ENCODE measurements at regions not wholly inside any gene's neighbourhood (a gene's known extent, or its start where the extent isn't known, plus 50 kb on each side); places are given as distances from the start of the nearest gene placed in this dataset.
A peak's percentile ranks its signal among the peaks of the same experiment; 100 is the strongest.

DNA sequence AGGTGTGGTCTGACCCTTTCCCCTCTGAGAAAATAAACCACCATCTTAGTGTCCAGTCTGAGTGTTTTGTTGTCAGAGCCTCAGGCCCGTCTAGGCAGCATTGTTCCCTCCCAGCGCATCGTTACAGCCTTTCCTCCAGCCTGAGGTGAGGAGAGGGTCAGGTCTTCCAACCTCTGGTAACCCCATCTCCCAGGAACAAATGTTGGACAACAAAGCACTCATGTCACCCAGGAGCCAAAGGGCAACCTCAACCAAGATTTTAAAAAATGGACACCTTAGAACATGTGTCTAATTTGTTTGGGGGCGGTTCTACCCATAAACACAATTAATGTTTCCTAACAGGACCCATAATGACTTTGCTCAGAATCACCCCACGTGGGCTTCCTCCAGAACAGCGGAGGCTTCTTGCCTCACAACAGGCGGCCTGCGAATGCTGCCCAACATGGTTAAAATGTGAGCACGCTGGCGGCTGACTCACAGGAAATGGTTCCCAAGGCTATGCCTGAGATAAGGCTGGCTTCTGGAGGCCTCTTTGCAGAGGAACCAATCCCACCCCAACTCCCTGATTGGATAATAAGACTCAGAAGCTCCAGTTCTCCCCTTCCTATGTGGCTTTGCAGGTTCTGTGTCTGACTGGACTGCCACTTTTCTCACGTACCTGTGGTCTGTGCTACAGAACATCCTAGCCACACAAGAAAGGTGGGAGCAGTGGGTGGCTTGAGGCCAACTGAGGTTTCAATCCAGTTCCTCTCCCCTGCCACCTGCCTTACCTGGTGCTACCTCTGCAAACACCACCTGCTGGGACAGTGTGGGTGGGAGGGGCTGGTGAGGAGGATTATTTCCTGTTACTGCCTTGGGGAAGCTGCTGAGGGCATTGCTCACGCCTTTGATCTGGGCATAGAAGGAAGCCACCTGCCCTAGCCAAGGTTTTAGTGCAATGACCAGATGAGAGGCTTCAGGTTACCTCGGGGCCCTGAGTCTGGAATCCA lies 108.8 kb downstream of the B3GNT2 start:
- Histone ChIP-seq H3K4me1 (ENCODE audit: control insufficient read depth, insufficient read depth, low read length) (peaks cover 55% of the 10 kb centered on the region), H3K9ac (ENCODE audit: low read length) (no peak overlapping the region), H3K27me3 (ENCODE audit: control insufficient read depth, insufficient read depth, low read length) (no peaks in the 10 kb centered on the region)

DNA sequence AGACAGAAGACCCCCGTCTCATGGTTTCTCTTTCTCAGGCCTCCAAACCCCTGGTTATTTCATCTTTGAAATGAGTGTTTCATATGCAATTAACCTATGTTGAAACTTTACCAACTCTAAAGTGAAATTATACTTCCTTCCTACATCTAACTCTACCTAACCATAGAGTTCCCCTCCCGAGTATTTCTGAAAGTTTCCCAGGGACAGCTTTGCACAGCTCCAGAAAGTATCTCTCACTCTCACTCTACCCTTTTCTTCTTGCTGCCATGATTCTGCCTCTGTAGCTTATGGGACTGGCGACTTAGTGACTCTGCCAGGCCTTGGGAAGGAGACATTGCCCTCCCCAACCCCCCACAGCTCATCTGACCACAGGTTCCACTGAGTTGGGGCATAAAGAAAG lies 107.9 kb downstream of the B3GNT2 start:
- H3K27me3 ChIP-seq (ENCODE audit: control insufficient read depth, insufficient read depth, low read length): no peaks in the 10 kb centered on the region
- H3K9me3 ChIP-seq (ENCODE audit: control insufficient read depth, low read length): no peaks in the 10 kb centered on the region
- peaks cover 46% of the 10 kb centered on the region for H3K4me1 ChIP-seq (ENCODE audit: control insufficient read depth, insufficient read depth, low read length)
- H3K4me3 ChIP-seq (ENCODE audit: low read length): no peak overlapping the region
- no peak overlapping the region for H3K9ac ChIP-seq (ENCODE audit: low read length)
- no peaks in the 10 kb centered on the region for H3K36me3 ChIP-seq (ENCODE audit: control insufficient read depth, insufficient read depth, low read length)

More for the DNA sequence above, 108.8 kb downstream of the B3GNT2 start:
- Histone ChIP-seq H3K36me3 (ENCODE audit: control insufficient read depth, insufficient read depth, low read length) (no peaks in the 10 kb centered on the region), H3K9me3 (ENCODE audit: control insufficient read depth, low read length) (no peaks in the 10 kb centered on the region), H3K4me3 (ENCODE audit: low read length) (no peak overlapping the region)

DNA sequence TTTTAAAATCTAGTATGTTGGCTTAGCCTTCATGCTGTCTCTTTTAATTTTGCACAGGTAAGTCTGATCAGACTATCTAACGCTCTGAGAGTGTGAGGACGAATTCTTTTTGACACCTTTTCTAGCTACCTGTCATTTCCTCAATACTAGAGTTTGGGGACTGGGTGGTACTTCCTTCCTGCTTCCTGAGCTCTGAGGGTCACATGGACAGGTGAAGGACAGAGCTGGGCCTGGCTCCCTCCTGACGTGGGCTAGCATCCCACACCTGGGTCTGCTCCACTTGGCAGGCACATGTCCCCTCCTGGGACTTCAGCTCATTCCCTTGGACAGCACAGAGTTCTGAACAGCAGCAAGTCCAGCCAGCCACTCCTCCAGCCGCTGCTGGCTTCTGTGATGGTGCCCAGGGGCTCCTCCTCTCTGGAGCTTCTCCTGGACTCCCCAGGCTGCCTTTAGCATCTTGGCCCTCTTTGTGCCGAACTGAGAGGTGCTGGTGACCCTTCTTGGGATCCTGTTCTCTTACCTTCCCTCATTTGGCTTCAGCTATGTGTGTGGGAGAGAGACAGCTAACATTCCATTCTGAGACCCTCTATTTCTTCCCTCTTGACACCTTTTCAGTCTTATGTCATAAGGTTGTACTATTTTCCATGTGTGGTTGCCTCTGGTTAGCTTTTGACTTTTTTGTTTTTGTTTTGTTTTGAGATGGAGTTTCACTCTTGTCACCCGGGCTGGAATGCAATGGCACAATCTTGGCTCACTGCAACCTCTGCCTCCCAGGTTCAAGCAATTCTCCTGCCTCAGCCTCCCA lies 106.9 kb downstream of the B3GNT2 start:
- Histone ChIP-seq H3K36me3 (ENCODE audit: control insufficient read depth, insufficient read depth, low read length) (no peaks in the 10 kb centered on the region), H3K9ac (ENCODE audit: low read length) (no peak overlapping the region), H3K27me3 (ENCODE audit: control insufficient read depth, insufficient read depth, low read length) (no peaks in the 10 kb centered on the region), H3K4me3 (ENCODE audit: low read length) (no peak overlapping the region), H3K9me3 (ENCODE audit: control insufficient read depth, low read length) (no peaks in the 10 kb centered on the region), H3K4me1 (ENCODE audit: control insufficient read depth, insufficient read depth, low read length) (peaks cover 37% of the 10 kb centered on the region)

DNA sequence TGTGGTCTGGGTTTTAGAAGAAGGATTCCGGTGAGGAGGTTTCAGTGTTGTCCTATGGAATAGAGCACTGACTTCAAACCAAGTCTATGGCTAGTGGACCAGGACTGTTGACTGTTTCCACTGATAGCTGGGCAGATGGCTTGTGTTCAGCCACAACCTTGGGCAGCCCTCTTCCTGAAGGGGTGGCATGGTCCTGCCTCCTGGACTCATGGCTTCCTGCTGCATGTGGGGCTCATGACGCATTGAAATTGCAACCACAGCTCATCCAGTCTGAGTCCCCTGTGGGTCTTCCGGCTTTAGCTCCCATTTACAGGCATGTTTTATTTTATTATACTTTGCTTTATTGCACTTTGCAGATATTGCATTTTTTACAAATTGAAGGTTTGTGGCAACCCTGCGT lies 105.0 kb downstream of the B3GNT2 start:
- H3K36me3 ChIP-seq (ENCODE audit: control insufficient read depth, insufficient read depth, low read length): no peaks in the 10 kb centered on the region
- H3K4me3 ChIP-seq (ENCODE audit: low read length): no peak overlapping the region

DNA sequence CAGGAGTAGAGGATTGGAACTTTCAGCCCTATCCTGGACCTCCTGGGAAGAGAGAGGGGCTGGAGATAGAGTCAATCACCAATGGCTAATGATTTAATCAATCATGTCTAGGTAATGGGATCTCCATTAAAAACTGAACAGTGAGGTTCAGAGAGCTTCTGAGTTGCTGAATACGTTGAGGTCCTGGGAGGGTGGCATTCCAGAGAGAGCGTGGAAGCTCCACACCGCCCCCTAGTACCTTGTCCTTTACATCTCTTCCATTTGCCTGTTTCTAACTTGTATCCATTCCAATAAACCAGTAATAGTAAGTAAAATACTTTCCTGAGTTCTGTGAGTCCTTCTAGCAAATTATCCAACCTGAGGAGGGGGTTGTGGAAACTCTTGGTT lies 101.7 kb downstream of the B3GNT2 start:
- H3K4me3 ChIP-seq (ENCODE audit: low read length): no peak overlapping the region
- no peaks in the 10 kb centered on the region for H3K27me3 ChIP-seq (ENCODE audit: control insufficient read depth, insufficient read depth, low read length)
- H3K9ac ChIP-seq (ENCODE audit: low read length): no peak overlapping the region
- peaks cover 27% of the 10 kb centered on the region for H3K4me1 ChIP-seq (ENCODE audit: control insufficient read depth, insufficient read depth, low read length)
- no peaks in the 10 kb centered on the region for H3K9me3 ChIP-seq (ENCODE audit: control insufficient read depth, low read length)
- no peaks in the 10 kb centered on the region for H3K36me3 ChIP-seq (ENCODE audit: control insufficient read depth, insufficient read depth, low read length)

More for the DNA sequence above, 105.0 kb downstream of the B3GNT2 start:
- Histone ChIP-seq H3K4me1 (ENCODE audit: control insufficient read depth, insufficient read depth, low read length) (peaks cover 28% of the 10 kb centered on the region), H3K9ac (ENCODE audit: low read length) (no peak overlapping the region), H3K27me3 (ENCODE audit: control insufficient read depth, insufficient read depth, low read length) (no peaks in the 10 kb centered on the region), H3K9me3 (ENCODE audit: control insufficient read depth, low read length) (no peaks in the 10 kb centered on the region)

DNA sequence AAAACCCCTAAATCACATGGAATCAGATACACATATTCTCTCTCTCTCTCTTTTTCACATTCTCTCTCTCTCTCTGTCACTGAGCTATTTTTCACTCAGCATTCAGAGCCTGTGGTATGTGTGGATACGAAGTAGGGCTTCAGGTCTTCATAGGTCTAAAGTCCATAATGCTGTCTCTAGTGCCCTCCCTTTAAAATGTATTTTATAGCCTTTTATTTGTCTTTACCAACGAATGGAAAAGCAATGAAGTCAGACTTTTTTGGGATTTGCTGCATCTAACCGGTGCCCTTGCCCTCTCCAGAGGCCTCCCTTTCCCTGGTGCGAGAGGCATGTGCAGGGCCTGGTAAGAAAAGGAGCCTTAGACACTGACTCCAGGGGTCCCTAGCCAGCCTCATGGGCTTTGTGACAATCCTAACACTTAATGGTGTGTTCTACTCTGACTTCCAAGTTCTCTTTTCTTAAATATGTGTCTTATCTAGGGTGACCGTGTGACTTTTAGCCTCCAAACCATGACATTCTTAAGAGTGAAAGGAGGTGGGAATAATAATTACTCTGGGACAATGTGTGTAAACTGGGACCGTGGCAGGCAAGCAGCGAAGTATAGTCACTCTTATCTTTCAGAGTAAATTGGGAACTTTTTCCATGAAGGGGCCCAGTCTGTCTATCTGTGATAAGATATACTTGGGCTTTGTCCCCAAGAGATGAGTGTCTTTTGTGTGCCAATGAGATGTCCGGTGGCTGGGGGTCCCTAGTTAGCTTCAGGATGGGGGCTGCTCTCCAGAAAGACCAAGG lies 101.1 kb downstream of the B3GNT2 start:
- Histone ChIP-seq H3K27me3 (ENCODE audit: control insufficient read depth, insufficient read depth, low read length) (no peaks in the 10 kb centered on the region), H3K4me1 (ENCODE audit: control insufficient read depth, insufficient read depth, low read length) (peaks cover 31% of the 10 kb centered on the region), H3K4me3 (ENCODE audit: low read length) (no peak overlapping the region), H3K36me3 (ENCODE audit: control insufficient read depth, insufficient read depth, low read length) (no peaks in the 10 kb centered on the region), H3K9me3 (ENCODE audit: control insufficient read depth, low read length) (no peaks in the 10 kb centered on the region), H3K9ac (ENCODE audit: low read length) (no peak overlapping the region)

DNA sequence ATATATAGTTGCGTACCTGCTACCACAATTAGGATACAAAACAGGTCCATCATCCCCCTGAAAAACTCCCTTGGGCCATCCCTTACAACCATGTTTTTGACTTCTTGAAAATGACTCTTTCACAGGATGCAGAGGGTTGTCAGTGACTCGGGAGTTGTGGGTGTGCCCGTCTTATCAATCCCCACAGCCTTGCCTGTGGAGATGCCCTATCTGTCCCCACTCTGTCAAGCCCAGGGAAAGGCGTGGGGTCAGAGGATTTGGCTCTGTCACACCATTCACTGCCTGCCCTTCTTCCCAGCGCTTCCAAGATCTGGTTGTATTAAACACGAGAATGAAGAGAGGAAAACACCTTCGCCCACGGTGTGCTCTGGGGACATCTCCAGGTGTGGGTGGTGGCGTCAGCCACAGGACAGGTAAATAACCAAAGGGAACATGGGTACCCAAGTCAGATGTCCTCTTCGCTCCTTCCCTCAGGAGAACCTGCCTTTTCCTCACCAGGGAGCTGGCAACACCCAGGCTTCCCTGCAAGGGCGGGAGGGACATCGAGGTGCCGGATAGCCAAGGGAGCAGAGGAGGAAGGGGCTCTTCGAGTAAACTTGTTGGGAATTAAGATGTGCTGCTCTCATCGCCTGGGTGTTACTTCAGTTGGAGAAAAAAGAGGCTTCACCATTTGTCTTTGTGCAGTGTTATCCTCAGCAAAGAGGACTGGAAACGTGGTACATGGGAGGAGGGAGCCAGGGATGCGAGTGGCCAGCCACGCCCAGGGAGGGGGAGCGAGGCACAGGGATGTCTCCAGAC lies 100.3 kb downstream of the B3GNT2 start:
- no peak overlapping the region for H3K9ac ChIP-seq (ENCODE audit: low read length)
- H3K9me3 ChIP-seq (ENCODE audit: control insufficient read depth, low read length): no peaks in the 10 kb centered on the region
- H3K27me3 ChIP-seq (ENCODE audit: control insufficient read depth, insufficient read depth, low read length): no peaks in the 10 kb centered on the region
- no peaks in the 10 kb centered on the region for H3K36me3 ChIP-seq (ENCODE audit: control insufficient read depth, insufficient read depth, low read length)
- H3K4me3 ChIP-seq (ENCODE audit: low read length): no peak overlapping the region
- peaks cover 31% of the 10 kb centered on the region for H3K4me1 ChIP-seq (ENCODE audit: control insufficient read depth, insufficient read depth, low read length)

DNA sequence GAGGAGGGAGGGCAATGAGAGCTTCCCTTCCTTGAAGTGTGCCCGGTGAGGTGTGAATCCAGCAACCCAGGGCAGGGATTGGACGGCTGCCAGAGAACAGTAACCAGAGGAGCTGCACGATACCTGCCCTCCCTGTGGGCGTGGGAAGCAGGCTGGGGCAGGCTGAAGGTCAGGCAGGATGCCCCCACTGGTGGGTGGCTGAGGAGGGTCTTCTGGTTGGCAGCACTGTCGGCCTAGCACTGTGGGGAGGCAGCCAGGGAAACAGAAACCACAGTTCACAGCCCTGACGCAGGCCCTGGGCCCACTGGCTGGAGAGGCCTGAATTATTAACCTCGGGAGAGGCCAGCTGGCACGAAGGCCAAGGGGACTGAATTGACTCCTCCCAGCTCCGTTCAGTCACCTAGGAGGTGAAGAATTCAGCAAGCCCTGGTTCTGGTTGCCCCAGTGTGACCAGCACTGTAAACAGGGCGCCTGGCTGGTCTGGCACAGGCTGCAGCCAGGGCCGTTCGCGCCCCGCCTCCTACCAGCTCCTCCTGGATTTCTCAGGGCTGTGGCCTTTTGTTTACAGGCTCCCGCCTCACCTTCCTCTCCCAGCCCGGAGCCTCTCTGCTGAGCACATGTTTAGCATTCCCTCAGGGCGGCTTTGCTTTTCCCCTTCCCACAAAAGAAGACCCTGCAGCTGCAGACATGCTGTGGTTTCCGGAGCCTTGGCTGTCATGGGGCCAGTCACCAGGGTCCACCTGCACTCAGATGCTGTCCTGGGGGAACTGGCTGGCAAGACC lies 97.8 kb downstream of the B3GNT2 start:
- no peaks in the 10 kb centered on the region for H3K27me3 ChIP-seq (ENCODE audit: control insufficient read depth, insufficient read depth, low read length)
- H3K4me3 ChIP-seq (ENCODE audit: low read length): no peak overlapping the region
- peaks cover 31% of the 10 kb centered on the region for H3K4me1 ChIP-seq (ENCODE audit: control insufficient read depth, insufficient read depth, low read length)
- peak overlapping the region; percentile 68 for H3K9ac ChIP-seq (ENCODE audit: low read length)
- no peaks in the 10 kb centered on the region for H3K36me3 ChIP-seq (ENCODE audit: control insufficient read depth, insufficient read depth, low read length)
- H3K9me3 ChIP-seq (ENCODE audit: control insufficient read depth, low read length): no peaks in the 10 kb centered on the region

DNA sequence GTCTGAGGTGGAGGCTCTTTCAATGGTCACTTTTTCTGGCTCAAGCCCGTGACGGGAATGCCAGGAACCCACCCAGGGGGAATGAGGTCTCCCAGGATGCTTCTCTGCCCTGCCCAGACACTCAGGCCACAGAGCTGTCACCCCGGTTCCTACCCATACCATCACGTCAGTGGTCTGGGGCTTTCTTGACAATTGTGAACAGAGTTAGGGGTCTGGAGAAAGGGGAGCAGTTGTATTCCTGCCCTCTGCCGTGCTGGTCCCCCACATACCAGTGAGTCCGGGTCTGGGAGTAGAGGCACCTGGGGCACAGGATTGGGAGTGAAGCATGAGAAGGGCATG lies 97.2 kb downstream of the B3GNT2 start:
- Histone ChIP-seq H3K9me3 (ENCODE audit: control insufficient read depth, low read length) (no peaks in the 10 kb centered on the region), H3K9ac (ENCODE audit: low read length) (peak overlapping the region; percentile 68), H3K4me1 (ENCODE audit: control insufficient read depth, insufficient read depth, low read length) (peaks cover 37% of the 10 kb centered on the region), H3K36me3 (ENCODE audit: control insufficient read depth, insufficient read depth, low read length) (no peaks in the 10 kb centered on the region), H3K4me3 (ENCODE audit: low read length) (no peak overlapping the region), H3K27me3 (ENCODE audit: control insufficient read depth, insufficient read depth, low read length) (no peaks in the 10 kb centered on the region)

DNA sequence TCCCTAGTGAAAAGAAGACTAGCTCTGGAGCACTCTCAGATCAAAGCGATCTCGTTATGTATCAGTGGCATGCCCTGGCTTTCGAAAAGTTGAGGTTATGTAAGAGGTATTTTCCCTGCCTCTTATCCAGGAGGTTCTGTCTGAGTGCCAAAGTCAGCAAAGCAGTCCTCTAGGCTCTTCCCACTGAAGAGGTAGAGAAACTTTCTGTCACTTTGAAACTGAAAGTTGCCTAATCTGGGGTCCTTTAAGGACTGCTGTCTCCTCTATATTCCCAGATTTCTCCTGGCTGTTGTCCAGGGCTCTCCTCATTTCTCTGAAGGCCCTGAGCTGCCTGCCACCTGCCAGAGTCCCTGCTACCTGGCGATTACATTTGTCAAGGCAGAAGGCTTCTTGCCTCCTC lies 96.3 kb downstream of the B3GNT2 start:
- Histone ChIP-seq H3K4me3 (ENCODE audit: low read length) (no peak overlapping the region), H3K36me3 (ENCODE audit: control insufficient read depth, insufficient read depth, low read length) (no peaks in the 10 kb centered on the region), H3K27me3 (ENCODE audit: control insufficient read depth, insufficient read depth, low read length) (no peaks in the 10 kb centered on the region), H3K9ac (ENCODE audit: low read length) (no peak overlapping the region), H3K9me3 (ENCODE audit: control insufficient read depth, low read length) (no peaks in the 10 kb centered on the region), H3K4me1 (ENCODE audit: control insufficient read depth, insufficient read depth, low read length) (peaks cover 37% of the 10 kb centered on the region)

Measured in mucosa of stomach (tissue), 1 donor.